Spinal cord (tissue), 10 donors: ENCODE measurements at regions not wholly inside any gene's neighbourhood (a gene's known extent, or its start where the extent isn't known, plus 50 kb on each side); places are given as distances from the start of the nearest gene placed in this dataset. TPM values are rescaled to one million over a fixed set of nuclear protein-coding genes. Genes with fewer than 3 reads are reported as not detected.
A peak's percentile ranks its signal among the peaks of the same experiment; 100 is the strongest.

Experiments
- DNase-seq, 6 donors: peaks; one replicate each; pipeline versions ENCODE4 v3.0.0 to v3.0.0-alpha.2; 2013 to 2015; ENCODE audit warnings: low spot score in 6 of 6, low read depth in 4 of 6
- H3K27ac ChIP-seq: one replicate; pipeline ENCODE4 v1.5.1; 2013; ENCODE audit warnings: low read depth, low read length, control low read depth
- H3K27me3 ChIP-seq: one replicate; pipeline ENCODE4 v1.6.1; 2013; ENCODE audit warnings: low read length; ENCODE audit not compliant: control insufficient read depth, insufficient read depth
- H3K36me3 ChIP-seq: one replicate; pipeline ENCODE4 v1.6.1; 2013; ENCODE audit warnings: low read length; ENCODE audit not compliant: control insufficient read depth, insufficient read depth
- H3K4me1 ChIP-seq: one replicate; pipeline ENCODE4 v1.6.1; 2013; ENCODE audit warnings: low read length; ENCODE audit not compliant: control insufficient read depth, insufficient read depth
- H3K4me3 ChIP-seq: one replicate; pipeline ENCODE4 v1.5.1; 2013; ENCODE audit warnings: low read depth, low read length, control low read depth
- H3K9me3 ChIP-seq: one replicate; pipeline ENCODE4 v1.6.1; 2013; ENCODE audit warnings: low read length; ENCODE audit not compliant: control insufficient read depth, insufficient read depth
- WGBS: methylation state at CpG from one replicate; pipeline ENCODE4 v1.1.5; 2013; ENCODE audit warnings: missing lambda C conversion rate; ENCODE audit not compliant: insufficient coverage; 5-methylcytosine and 5-hydroxymethylcytosine counted together
- small RNA-seq: library from RNA; depleted of rRNA; stranded (forward); fragments of <200 nt; gene quantifications from one replicate; pipeline ENCODE3, GENCODE V24; 2014; ENCODE audit warnings: low replicate concordance
- donor health status: healthy.

GRCh38 chr4:83660578-83660977 lies 124.7 kb downstream of the GPAT3 start:
- DNase-seq: no peak
- no peak overlapping the region for H3K4me3 ChIP-seq
- H3K4me1 ChIP-seq: no peaks in the 10 kb centered on the region
- no CpG with 5 or more reads among the region's 2 CpGs for WGBS
- no peaks in the 10 kb centered on the region for H3K36me3 ChIP-seq
- H3K27me3 ChIP-seq: no peaks in the 10 kb centered on the region
- no peak overlapping the region for H3K27ac ChIP-seq
- no peaks in the 10 kb centered on the region for H3K9me3 ChIP-seq

- Histone ChIP-seq H3K4me3 (no peak overlapping the region), H3K36me3 (no peaks in the 10 kb centered on the region), H3K9me3 (no peaks in the 10 kb centered on the region), H3K27ac (no peak overlapping the region), H3K27me3 (no peaks in the 10 kb centered on the region), H3K4me1 (no peaks in the 10 kb centered on the region)
- DNase-seq: peak in 1 of 6 donors; percentile 22
- WGBS: 53% methylated on average over 4 of the region's 7 CpGs
These were observed 122.9 kb downstream of the GPAT3 start for GRCh38 chr4:83658806-83659205.

GRCh38 chr4:83657336-83657735 lies 121.4 kb downstream of the GPAT3 start:
- Histone ChIP-seq H3K4me3 (no peak overlapping the region), H3K27ac (no peak overlapping the region), H3K9me3 (no peaks in the 10 kb centered on the region), H3K4me1 (no peaks in the 10 kb centered on the region), H3K36me3 (no peaks in the 10 kb centered on the region), H3K27me3 (no peaks in the 10 kb centered on the region)
- no CpG with 5 or more reads among the region's 2 CpGs for WGBS
- DNase-seq: no peak

Small RNA genes lying in the stretch of these regions (small RNA-seq; reads per million reads assigned to genes)
- gene RNU6-774P: not detected
